ENCODE measurements at regions not wholly inside any gene's neighbourhood (a gene's known extent, or its start where the extent isn't known, plus 50 kb on each side); places are given as distances from the start of the nearest gene placed in this dataset.

DNA sequence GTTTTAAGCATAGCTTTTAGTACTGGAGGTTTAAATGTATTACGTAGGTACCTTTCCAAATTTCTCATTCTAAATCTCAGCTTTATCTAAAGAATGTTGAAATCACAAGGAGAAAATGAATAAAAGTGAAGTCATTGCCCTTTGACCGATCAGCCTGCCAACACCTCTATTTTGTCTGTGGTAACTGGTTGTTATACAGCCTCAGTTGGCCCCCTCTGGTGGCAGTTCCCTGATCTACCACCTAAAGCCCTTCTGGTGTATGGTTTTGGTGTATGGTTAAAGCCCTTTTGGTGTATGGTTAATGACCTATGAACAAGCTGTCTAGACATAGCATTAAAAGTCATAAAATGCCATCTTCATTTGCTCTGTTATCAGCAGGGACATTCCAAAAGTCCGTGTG is 378.2 kb upstream of the AZI2 start:
- DNase-seq (ENCODE audit: low read depth in 4 of 4, low spot score in 2 of 4) = peak in 1 of 4 donors; percentile 1

DNA sequence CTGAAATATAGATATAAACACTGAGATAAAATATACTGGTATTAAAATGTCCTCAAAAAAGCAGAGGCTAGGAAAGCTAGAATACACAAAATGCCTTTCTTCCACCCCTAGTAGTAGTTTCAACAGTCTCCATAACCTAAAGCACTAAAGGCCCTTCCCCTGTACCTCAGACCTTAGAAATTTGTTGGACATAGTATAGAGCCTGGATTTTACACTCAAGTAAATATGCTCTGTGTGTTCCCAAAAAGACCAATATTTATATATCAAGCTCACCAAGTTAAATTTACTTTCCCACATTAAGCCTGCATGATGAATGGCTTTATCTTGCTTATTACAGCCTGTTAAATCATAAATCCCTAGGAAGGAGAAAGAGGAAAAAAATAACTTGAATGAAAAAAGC is 378.7 kb upstream of the AZI2 start:
- no peak for DNase-seq (ENCODE audit: low read depth in 4 of 4, low spot score in 2 of 4)

DNA sequence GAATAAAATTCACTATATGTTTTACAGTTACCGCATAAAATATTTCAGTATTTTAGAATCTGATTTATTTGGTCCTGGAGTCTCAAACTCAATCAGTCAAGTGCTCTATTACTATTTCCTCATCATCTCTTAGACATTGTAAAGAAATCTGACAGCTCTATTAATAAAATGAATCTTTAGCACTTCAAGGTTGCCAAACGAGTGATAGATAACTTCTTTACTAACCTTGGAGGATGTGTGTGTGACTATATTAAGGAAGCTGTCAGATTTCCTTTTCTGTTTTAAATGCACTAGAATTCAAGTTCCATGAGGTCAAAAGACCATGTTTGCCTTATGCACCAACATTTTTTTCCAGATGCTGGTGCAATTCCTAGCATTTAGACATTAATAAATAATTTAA is 389.8 kb upstream of the AZI2 start:
- no peak for DNase-seq (ENCODE audit: low read depth in 4 of 4, low spot score in 2 of 4)

DNA sequence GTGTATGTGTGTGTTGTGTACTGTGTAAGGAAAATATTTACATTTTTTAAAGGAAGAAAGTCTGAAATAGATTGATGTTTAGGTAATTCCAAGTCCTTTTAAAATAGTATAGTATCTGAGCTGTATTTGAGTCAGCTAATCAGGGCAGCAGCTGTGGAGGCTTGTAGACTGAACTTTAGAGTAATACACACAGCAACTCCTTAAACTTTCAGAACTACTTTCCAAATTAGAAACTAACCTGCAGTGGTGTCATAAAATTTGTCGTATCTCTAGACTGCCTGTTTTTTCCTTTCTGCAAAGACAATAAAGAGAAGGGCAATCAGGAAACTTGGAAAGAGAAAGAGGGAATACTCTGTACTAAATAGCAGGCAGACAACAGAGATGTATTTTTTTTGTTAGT is 391.0 kb upstream of the AZI2 start:
- no peak for DNase-seq (ENCODE audit: low read depth in 4 of 4, low spot score in 2 of 4)

DNA sequence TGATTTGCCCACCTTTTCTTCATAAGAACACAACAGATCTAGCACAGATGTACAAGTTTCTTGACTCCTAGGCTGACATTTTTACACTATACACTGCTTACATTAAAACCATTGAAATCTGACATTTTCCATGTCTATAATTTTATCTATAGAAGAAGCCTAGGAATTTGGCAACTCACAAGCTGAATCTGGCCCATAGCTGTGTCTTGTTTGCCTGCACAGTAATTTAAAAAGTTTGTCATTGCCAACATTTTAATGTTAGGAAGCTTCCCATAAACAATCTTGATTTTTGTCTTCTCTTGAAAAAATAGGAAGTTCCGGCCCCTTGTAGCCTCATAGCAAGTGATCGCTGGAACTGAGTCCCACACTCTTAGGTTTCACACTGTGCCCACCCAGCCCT is 394.6 kb upstream of the AZI2 start:
- no peak for DNase-seq (ENCODE audit: low read depth in 4 of 4, low spot score in 2 of 4)

DNA sequence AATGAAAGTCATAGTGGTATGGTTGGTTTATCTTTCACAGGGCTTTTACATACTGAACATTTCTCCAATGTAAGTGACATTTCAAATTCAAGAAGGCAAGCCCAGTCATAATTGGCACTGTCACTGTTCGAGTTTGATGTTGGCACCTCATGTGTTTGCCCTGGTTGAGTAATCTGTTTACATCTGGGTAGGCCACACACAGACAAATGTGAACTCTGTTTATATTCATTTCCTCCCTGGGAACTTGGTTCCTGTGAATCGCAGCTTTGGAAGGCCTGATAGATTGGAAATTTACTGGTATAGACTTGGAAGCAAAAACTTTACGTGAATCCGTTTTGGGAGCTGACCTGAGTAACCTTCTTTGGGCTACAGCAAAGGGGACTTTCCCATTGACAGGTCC is 395.2 kb upstream of the AZI2 start:
- DNase-seq (ENCODE audit: low read depth in 4 of 4, low spot score in 2 of 4) = no peak

DNA sequence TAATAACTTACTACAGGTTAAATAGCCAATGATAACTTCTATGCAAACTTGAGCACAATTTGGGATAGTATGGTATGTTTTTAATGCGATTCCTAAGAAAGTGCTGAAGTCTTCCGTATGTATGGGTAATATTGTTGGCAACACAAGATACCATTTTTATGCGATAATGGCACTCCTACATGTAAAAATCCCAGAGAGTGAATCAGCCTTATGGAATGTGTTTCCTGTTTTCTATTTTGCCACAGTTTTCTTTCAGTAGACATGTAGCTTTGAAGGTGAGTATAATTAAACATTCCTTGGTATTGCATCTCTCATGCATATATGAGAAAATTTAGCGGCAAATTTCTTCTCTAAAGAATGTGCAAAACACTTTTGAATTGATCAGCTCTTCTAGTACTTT is 396.8 kb upstream of the AZI2 start:
- no peak for DNase-seq (ENCODE audit: low read depth in 4 of 4, low spot score in 2 of 4)

DNA sequence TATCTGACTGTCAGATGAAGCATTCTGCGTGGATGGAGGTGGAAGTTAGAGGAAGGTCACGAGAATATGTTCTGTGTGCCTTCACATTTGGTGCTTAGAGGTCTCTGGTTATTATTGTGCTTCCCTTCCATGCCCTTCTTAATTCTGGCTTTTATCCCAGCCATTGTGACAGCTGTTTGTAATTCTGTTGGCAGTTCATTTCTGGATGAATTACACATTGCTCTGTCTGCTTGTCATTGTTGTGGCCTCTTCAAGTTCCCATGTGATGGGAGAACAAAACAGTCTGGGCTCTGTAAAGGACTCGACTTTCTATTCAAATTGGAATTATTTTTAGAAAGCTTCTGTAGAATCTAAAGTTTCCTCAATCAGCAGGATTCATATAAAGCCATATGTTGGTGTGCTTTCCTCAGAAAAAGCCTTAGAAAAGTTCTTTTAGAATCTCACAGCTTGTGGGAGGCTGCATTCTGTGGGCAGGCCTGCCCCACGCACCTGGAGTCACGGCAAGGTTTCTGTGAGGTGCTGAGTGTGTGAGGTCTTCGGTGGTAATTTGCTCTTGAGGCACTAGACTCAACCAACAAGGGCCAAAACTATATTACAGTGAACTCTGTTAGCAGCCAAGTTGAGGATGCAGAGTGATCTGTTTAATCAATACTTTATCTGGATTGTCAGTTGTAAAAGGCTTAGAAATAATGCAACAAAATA is 397.4 kb upstream of the AZI2 start:
- DNase-seq (ENCODE audit: low read depth in 4 of 4, low spot score in 2 of 4) = no peak

DNA sequence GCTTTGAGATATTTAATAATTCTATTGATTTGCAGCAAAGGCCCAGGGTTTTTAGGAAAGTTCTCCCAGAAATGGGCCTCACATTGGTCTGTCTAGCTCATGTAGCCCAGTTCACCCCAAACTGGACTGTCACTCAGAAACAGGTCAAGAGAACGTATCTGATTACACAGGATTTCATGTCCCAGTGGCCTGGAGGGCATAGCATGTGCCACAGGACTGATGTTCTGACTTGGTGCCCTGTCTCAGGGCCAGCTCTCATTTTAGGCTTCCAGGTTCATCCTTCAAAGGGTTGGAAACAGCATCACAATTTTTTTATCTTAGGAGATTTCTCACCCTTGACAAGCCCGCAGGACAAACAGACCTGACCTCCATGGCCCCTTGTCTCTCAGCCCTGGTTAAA is 398.4 kb upstream of the AZI2 start:
- DNase-seq (ENCODE audit: low read depth in 4 of 4, low spot score in 2 of 4) = no peak

DNA sequence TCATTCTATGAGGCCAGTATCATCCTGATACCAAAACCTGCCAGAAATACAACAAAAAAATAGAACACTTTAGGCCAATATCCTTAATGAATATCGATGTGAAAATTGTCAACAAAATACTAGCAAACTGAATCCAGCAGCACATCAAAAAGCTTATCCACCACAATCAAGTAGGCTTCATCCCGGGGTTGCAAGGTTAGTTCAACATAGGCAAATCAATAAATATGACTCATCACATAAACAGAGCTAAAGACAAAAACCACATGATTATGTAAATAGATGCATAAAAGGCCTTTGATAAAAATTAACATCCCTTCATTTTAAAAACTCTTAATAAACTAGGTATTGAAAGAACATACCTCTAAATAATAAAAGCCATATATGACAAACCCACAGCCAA is 403.2 kb upstream of the AZI2 start:
- no peak for DNase-seq (ENCODE audit: low read depth in 4 of 4, low spot score in 2 of 4)

DNA sequence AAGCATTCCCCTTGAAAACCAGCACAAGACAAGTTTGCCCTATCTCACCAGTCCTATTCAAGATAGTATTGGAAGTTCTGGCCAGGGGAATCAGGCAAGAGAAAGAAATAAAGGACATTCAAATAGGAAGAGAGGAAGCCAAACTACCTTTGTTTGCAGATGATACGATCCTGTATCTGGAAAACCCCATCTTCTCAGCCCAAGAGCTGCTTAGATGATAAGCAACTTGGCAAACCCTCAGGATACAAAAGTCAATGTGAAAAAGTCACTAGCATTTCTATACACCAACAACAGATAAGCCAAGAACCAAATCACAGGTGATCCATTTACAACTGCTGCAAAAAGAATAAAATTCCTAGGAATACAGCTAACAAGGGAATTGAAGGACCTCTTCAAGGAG is 403.7 kb upstream of the AZI2 start:
- no peak for DNase-seq (ENCODE audit: low read depth in 4 of 4, low spot score in 2 of 4)

DNA sequence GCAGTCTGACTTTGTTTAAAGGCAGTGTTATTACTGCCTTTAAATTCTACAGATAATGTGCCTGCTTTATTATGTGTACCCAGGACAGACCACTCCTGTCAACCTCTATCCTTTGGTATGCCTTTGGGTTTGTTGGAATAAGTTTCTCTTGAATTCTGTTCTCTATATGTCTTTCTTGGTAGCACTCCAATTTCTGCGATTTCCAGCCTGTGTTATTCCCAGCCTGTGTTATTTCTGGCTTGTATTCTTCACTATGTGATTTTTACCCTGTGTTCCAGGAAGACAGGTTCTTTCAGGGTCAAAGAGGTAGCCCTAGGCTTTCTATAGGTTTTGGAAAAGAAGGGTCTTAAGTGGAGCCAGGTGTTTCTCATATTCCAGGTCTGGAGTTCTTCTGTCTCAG is 407.4 kb upstream of the AZI2 start:
- no peak for DNase-seq (ENCODE audit: low read depth in 4 of 4, low spot score in 2 of 4)

DNA sequence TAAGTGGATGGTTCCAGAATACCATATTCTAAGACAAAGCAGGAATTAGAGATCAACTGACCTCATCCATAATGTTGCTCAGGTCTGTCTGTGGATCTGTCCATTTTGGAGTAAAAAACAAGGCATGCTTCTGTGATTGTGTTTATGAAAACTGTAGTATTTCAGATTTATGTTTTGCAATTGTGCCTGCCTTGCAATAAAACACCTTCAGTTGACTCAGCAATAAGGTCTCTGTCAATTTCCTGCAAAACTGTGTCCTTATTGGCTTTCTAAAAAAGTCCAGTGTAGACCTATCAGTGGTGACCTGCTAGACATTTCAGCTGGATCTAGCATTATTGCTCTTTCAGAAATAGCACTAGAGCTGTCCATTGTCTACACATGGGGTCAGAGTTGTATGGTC is 409.5 kb upstream of the AZI2 start:
- DNase-seq (ENCODE audit: low read depth in 4 of 4, low spot score in 2 of 4) = no peak

DNA sequence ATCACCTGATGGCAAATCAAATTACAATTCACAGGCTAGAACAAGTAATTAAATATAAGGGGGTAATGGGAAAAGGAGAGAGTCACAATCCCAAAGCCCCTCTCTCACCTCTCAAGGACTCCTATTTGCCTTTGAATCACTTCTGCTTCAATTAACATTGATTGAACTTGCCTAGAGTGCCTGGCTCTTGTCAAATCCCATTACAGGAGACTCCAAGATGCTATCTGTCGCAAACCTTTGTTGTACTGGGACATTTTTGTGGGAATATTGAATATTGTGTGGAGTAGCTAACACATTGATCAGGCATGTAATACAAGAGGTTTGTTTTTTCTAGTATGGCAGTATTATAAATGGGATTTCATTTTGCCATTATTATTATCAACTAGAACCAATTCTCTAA is 412.8 kb upstream of the AZI2 start:
- no peak for DNase-seq (ENCODE audit: low read depth in 4 of 4, low spot score in 2 of 4)

DNA sequence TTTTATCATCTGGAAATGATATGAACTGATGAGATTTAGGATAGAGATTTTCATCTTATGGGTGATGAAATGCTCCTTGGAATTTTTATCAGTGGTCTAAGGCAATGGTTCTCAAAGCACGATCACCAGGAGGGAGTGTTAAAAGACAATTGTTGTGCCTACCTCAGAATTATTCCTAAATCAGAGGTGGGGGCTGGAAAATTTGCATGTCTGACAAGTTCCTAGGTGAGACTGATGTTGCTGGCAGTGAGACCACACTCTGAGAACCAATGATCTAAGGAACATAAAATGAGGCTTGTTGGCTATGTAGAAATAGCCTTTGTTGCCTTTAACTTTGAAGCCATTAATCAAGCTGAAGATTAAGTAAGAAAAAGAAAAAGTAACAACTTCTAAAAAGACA is 416.6 kb upstream of the AZI2 start:
- no peak for DNase-seq (ENCODE audit: low read depth in 4 of 4, low spot score in 2 of 4)

DNA sequence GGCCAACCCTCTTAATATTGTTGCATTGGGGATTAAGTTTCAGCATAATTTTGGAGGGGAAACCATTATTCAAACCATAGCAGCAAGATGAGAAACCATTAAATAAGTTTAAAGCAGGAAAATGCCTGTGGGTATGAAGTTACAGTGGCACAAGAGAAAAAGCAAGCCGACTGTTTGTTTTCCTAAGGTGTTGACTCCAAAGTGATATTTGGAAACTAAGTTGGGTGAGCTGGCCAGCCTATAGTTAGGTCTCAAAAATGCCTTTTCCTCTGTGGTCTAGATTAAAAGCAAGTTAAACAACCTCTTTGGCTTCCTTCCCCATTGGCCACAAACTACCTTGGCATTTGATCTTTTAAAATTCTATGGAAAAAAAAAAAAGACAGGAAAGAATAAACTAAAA is 419.8 kb upstream of the AZI2 start:
- DNase-seq (ENCODE audit: low read depth in 4 of 4, low spot score in 2 of 4) = no peak

DNA sequence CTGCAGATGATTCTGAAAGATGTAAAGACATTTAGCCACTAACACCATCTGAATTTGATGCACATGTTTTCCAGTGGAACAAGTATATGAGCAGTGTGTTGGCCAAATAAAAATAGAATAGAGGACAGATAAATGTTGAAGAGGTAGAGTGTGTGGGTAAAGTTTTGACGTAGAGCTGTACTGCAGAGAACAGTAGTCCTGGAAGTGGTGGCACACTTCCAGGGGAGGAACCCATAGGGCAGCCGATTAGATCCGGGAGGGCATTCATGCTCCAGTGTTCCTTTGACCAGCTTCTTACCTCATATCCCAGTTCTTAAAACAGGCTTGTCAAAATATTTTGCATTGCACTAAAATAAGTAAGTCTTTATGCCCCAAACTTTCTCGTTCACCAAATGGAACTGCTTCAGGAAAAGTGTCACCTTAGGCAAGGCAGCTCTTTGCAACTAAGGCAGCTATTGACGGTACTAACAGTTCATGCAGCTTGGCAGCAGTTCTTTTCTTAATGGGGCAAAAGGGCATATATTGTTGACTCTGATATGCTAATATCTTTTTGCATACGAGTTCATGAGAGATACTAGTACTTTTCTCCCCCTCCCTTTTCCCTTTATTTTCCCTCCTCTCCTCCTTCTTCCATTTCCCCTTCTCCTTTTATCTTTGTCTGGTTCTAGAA is 429.3 kb upstream of the AZI2 start:
- no peak for DNase-seq (ENCODE audit: low read depth in 4 of 4, low spot score in 2 of 4)

DNA sequence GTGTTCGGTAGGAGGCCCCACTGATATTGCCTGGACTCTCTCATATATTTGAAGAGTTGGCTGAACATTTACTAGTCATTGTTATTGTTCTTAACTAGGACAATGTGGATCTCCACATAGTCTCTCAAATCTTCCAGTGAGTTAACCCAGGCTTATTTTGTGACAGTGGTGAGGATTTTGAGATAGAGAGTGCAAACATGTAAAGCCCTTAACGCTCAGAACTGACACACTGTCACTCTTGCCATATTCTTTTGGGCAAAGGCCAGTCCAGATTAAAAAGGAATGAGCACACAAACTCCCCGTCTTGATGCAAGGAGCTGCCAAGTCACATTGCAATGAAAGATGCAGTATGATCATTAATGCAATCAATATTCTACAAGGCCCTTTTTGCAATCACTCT is 431.9 kb upstream of the AZI2 start:
- no peak for DNase-seq (ENCODE audit: low read depth in 4 of 4, low spot score in 2 of 4)

DNA sequence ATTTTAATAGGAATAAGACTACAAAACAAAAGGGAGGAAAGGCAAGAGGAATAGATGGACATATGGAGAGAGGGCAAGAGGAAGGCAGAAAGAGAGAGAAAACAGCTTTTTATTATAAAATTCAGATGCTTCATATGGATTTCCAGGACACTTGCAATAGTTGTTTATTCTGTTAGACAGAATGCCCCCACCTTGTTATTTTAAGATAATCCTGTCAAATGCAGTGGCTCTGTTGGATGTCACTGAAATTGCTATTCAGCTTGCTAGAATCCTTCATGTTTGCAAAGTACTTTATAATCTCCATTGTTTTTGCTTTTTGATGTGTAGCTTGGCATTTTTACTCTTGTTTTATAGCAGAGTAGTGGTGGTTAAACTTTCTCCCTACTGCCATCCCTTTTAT is 432.4 kb upstream of the AZI2 start:
- DNase-seq (ENCODE audit: low read depth in 4 of 4, low spot score in 2 of 4) = no peak

DNA sequence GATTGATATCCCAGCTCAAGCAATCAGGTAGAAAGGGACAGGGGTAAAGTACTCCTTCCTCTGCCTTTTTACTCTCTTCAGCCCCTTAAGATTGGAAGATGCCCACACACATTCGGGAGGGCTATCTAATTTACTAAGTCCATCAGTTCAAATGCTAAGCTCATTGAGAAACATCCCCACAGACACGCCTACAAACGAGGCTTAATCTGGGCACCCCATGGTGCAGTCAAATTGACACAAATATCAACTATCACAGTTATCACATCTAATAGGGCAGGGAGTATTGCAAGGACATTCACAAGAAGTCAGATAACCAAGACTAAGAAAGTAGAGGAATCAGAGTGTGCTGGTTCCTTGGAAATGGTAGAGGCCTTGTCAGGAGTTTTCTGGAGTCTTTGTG is 437.8 kb upstream of the AZI2 start:
- no peak for DNase-seq (ENCODE audit: low read depth in 4 of 4, low spot score in 2 of 4)

DNA sequence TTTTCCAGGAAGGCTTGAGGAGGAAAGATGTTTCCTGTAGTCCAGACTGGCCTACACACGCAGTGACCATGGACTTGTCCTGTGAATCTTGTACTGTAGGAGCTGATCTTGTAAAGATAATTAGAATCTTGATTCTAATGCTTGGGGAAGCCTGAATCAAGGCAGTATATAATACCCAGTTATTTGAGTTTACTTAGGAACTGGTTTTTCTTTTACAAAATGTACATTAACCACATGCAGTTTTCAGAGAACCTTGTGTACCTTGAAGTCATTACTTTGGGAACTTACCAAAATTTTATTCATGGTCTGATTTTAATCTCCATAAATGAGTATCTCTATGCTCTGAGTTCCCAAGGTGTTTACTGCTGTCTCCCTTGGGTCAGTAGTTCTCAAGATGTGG is 439.9 kb upstream of the AZI2 start:
- DNase-seq (ENCODE audit: low read depth in 4 of 4, low spot score in 2 of 4) = no peak

DNA sequence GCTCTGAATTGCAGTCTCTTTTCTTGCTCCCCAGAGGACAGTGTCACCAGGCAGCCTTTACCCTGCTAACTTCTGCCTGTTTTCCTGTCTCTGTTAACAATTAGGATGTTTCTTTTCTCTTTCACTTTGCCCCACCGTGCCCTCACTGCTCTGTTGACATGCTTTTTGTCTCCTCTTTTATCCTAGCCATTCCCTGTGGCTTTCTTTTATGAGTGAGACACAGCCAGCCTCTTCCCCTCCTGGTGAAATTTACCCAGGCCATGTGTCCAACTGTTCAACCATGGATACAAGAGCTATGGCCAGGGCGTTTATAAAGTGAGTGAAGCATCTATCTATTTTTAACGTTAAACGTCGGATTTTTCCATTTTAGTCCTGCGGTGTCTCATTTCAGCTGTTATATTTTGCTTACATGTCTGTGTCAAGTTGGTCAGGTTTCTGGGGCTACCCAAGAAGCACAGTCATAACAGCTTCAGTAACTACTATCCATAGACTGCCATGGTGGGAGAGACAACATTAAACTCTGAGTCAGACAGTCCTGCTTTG is 443.2 kb upstream of the AZI2 start:
- no peak for DNase-seq (ENCODE audit: low read depth in 4 of 4, low spot score in 2 of 4)

DNA sequence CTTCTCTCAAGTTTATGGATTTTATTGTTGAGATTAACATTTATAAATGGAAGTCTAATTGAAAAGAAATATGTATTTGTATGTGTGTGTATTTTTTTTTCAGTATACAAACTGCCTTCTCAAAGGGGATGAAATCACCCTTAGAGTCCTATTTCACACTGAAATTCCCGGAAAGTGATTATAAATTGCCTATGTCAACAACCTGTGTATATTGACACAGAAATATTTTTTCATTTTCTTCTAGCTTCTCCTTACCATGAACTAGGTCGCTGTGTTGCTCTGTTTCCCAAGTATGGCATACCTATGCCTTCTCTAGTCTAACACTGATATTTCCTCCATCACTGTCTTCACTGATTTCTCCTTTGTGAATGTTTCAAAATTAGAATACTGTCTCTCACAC is 444.0 kb upstream of the AZI2 start:
- no peak for DNase-seq (ENCODE audit: low read depth in 4 of 4, low spot score in 2 of 4)
